B cell (primary cell): ENCODE measurements at regions not wholly inside any gene's neighbourhood (a gene's known extent, or its start where the extent isn't known, plus 50 kb on each side); places are given as distances from the start of the nearest gene placed in this dataset.

Experiments used
- EZH2 ChIP-seq: IDR thresholded peaks from 2 replicates; pipeline ENCODE4 v1.6.1; 2012; ENCODE audit warnings: borderline replicate concordance, low read depth, mild to moderate bottlenecking, moderate library complexity, low read length; ENCODE audit not compliant: insufficient read depth, poor library complexity, severe bottlenecking
- TF ChIP-seq, protein P1 (sequence below): fragments of 200-600 bp; IDR thresholded peaks from one replicate; pipeline ENCODE4 v1.8.0; 2022; ENCODE audit warnings: antibody characterized with exemption, mild to moderate bottlenecking

DNA sequence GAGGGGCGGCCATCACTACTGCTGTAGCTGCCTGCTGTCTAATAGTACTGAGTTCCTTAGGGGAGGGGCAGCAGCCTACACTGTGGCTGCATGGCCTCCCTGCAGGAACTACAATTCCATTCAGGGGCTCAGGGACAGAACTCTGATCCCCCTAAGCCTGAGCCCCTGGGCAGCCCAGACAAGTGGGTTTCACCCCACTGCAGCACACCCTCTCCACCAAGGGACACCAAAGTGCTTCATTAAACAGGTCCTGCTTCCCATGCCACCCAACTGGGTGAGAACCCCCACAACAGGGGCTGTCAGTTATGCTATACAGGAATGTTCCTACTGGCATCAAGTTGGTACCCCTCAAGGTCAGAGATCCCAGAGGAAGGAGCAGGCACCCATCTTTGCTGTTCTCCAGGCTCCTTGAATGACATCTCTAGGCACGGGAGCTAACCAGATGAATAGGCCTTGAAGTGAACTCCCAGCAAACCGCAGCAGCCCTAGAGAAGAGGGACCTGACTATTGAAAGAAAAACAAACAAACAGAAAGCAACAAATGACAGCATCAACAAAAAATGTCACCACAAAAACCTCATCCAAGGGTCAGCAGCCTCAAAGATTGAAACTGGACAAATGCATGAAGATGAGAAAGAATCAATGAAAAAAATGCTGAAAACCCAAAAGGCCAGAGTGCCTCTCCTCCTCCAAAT is 437.4 kb downstream of the NUF2 start:
- TF ChIP-seq, protein P1, sequence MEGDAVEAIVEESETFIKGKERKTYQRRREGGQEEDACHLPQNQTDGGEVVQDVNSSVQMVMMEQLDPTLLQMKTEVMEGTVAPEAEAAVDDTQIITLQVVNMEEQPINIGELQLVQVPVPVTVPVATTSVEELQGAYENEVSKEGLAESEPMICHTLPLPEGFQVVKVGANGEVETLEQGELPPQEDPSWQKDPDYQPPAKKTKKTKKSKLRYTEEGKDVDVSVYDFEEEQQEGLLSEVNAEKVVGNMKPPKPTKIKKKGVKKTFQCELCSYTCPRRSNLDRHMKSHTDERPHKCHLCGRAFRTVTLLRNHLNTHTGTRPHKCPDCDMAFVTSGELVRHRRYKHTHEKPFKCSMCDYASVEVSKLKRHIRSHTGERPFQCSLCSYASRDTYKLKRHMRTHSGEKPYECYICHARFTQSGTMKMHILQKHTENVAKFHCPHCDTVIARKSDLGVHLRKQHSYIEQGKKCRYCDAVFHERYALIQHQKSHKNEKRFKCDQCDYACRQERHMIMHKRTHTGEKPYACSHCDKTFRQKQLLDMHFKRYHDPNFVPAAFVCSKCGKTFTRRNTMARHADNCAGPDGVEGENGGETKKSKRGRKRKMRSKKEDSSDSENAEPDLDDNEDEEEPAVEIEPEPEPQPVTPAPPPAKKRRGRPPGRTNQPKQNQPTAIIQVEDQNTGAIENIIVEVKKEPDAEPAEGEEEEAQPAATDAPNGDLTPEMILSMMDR = no peak
- no peak for TF ChIP-seq EZH2
